SU-DHL-6 (cell line): ENCODE measurements at regions not wholly inside any gene's neighbourhood (a gene's known extent, or its start where the extent isn't known, plus 50 kb on each side); places are given as distances from the start of the nearest gene placed in this dataset.

ENCODE experiments used
- H2AFZ ChIP-seq: fragments of 200-600 bp; sonication (generic); 2 replicates; pipeline ENCODE4 v1.6.1; 2014; ENCODE audit warnings: low read depth, mild to moderate bottlenecking, moderate library complexity, mixed read lengths, antibody characterized with exemption, low read length; ENCODE audit not compliant: severe bottlenecking
- H3F3A ChIP-seq: fragments of 200-600 bp; shearing (Covaris generic); 2 replicates; pipeline ENCODE4 v1.6.0; 2016; ENCODE audit warnings: antibody characterized with exemption, mild to moderate bottlenecking; ENCODE audit not compliant: insufficient read depth
- H3K27ac ChIP-seq: fragments of 200-600 bp; sonication (generic); 2 replicates; pipeline ENCODE4 v1.5.1; 2016; ENCODE audit warnings: low read depth, mild to moderate bottlenecking, low read length, moderate library complexity, mixed read lengths
- H3K27me3 ChIP-seq: fragments of 200-600 bp; sonication (generic), shearing (Covaris generic); 2 replicates; pipeline ENCODE4 v1.6.0; 2014; ENCODE audit warnings: mild to moderate bottlenecking, low read length
- H3K36me3 ChIP-seq: fragments of 200-600 bp; sonication (generic); 2 replicates; pipeline ENCODE4 v1.6.1; 2014; ENCODE audit warnings: mild to moderate bottlenecking, low read length, mixed read lengths
- H3K4me2 ChIP-seq: fragments of 300-600, 200-600 bp; shearing (Covaris generic), sonication (generic); 2 replicates; pipeline ENCODE4 v1.6.0; 2014; ENCODE audit warnings: low read length, low read depth, mild to moderate bottlenecking; ENCODE audit not compliant: poor library complexity, severe bottlenecking
- H3K4me3 ChIP-seq: fragments of 200-600 bp; sonication (generic); 2 replicates; pipeline ENCODE4 v1.5.1; 2014; ENCODE audit warnings: antibody characterized with exemption, low read length, mild to moderate bottlenecking, mixed read lengths; ENCODE audit not compliant: insufficient read depth, poor library complexity, severe bottlenecking
- H3K79me2 ChIP-seq: fragments of 200-600 bp; sonication (generic); 2 replicates; pipeline ENCODE4 v1.6.1; 2014; ENCODE audit warnings: mild to moderate bottlenecking, low read length, moderate library complexity; ENCODE audit not compliant: insufficient read depth
- H3K9ac ChIP-seq: fragments of 200-600 bp; sonication (generic); 2 replicates; pipeline ENCODE4 v1.7.0; 2014; ENCODE audit warnings: mild to moderate bottlenecking, low read length
- H3K9me2 ChIP-seq: fragments of 200-600 bp; sonication (generic); replicated peaks from 2 replicates; pipeline ENCODE4 v1.6.1; 2014; ENCODE audit warnings: low read length; ENCODE audit not compliant: insufficient read depth
- H3K9me3 ChIP-seq: fragments of 200-600 bp; sonication (generic); 2 replicates; pipeline ENCODE4 v1.6.1; 2014; ENCODE audit warnings: low read length, mixed read lengths; ENCODE audit not compliant: insufficient read depth
- H4K20me1 ChIP-seq: fragments of 200-600 bp; sonication (generic); 2 replicates; pipeline ENCODE4 v1.6.1; 2014; ENCODE audit warnings: low read depth, mild to moderate bottlenecking, antibody characterized with exemption, low read length, moderate library complexity, mixed read lengths
- CTCF ChIP-seq: fragments of 200-600 bp; sonication (generic); IDR thresholded peaks from one replicate; pipeline ENCODE4 v1.5.1; 2017; ENCODE audit warnings: antibody characterized with exemption, mild to moderate bottlenecking, low read length, moderate library complexity; ENCODE audit not compliant: insufficient read depth, poor library complexity, severe bottlenecking
- EZH2phosphoT487 ChIP-seq: fragments of 200-600 bp; sonication (generic), shearing (Covaris generic); conservative IDR thresholded peaks from 2 replicates; pipeline ENCODE4 v1.6.1; 2018; ENCODE audit warnings: mild to moderate bottlenecking, antibody characterized with exemption, low read length, moderate library complexity, mixed read lengths

- Histone ChIP-seq H3F3A (no peaks in the 10 kb centered on the region), H3K9ac (no peak overlapping the region), H3K27ac (no peak overlapping the region), H3K27me3 (no peaks in the 10 kb centered on the region), H3K9me3 (no peaks in the 10 kb centered on the region), H3K4me3 (no peak overlapping the region), H3K9me2 (no peaks in the 10 kb centered on the region), H4K20me1 (no peaks in the 10 kb centered on the region), H2AFZ (no peak overlapping the region), H3K4me2 (no peak overlapping the region), H3K36me3 (no peaks in the 10 kb centered on the region), H3K79me2 (no peaks in the 10 kb centered on the region)
- TF ChIP-seq EZH2phosphoT487 (no peak), CTCF (no peak)
These were observed 66.4 kb upstream of the PKDCC start for GRCh38 chr2:41981417-41981816.

GRCh38 chr2:41985573-41986095, 62.2 kb upstream of the PKDCC start:
- Histone ChIP-seq H3K4me3 (no peak overlapping the region), H3K27ac (no peak overlapping the region), H4K20me1 (no peaks in the 10 kb centered on the region), H3K27me3 (no peaks in the 10 kb centered on the region), H3K4me2 (no peak overlapping the region), H3K9me2 (no peaks in the 10 kb centered on the region), H3K36me3 (no peaks in the 10 kb centered on the region), H3K79me2 (no peaks in the 10 kb centered on the region), H3K9me3 (no peaks in the 10 kb centered on the region), H3K9ac (no peak overlapping the region), H2AFZ (no peak overlapping the region), H3F3A (no peaks in the 10 kb centered on the region)
- TF ChIP-seq EZH2phosphoT487 (no peak), CTCF (no peak)

- Histone ChIP-seq H3K4me3 (no peak overlapping the region), H3K27ac (no peak overlapping the region), H4K20me1 (no peaks in the 10 kb centered on the region), H2AFZ (no peak overlapping the region), H3K9me2 (no peaks in the 10 kb centered on the region), H3K4me2 (no peak overlapping the region), H3K79me2 (no peaks in the 10 kb centered on the region), H3K9ac (no peak overlapping the region), H3K27me3 (no peaks in the 10 kb centered on the region), H3K36me3 (no peaks in the 10 kb centered on the region), H3K9me3 (no peaks in the 10 kb centered on the region), H3F3A (no peaks in the 10 kb centered on the region)
- TF ChIP-seq EZH2phosphoT487: no peak
- TF ChIP-seq CTCF: no peak
These were observed 58.2 kb upstream of the PKDCC start for GRCh38 chr2:41989501-41990180.
